Loucy (cell line): ENCODE measurements at regions not wholly inside any gene's neighbourhood (a gene's known extent, or its start where the extent isn't known, plus 50 kb on each side); places are given as distances from the start of the nearest gene placed in this dataset.

ENCODE experiments used
- H2AFZ ChIP-seq: fragments of 200-600 bp; sonication (generic); 2 replicates; pipeline ENCODE4 v1.6.0; 2016; ENCODE audit warnings: antibody characterized with exemption, mild to moderate bottlenecking, low read length, moderate library complexity
- H3F3A ChIP-seq: fragments of 200-600 bp; 2 replicates; pipeline ENCODE4 v1.6.0; 2016; ENCODE audit warnings: antibody characterized with exemption, low read depth, mild to moderate bottlenecking
- H3K27me3 ChIP-seq: fragments of 200-600 bp; sonication (generic); 2 replicates; pipeline ENCODE4 v1.6.1; 2014; ENCODE audit warnings: low read length, mild to moderate bottlenecking; ENCODE audit not compliant: insufficient read depth, poor library complexity, severe bottlenecking
- H3K36me3 ChIP-seq: fragments of 200-600 bp; sonication (generic); 2 replicates; pipeline ENCODE4 v1.6.1; 2016; ENCODE audit warnings: low read length; ENCODE audit not compliant: insufficient read depth
- H3K4me1 ChIP-seq: fragments of 200-600 bp; sonication (generic); 2 replicates; pipeline ENCODE4 v1.5.1; 2014; ENCODE audit warnings: low read length, mild to moderate bottlenecking; ENCODE audit not compliant: insufficient read depth, poor library complexity, severe bottlenecking
- H3K4me2 ChIP-seq: fragments of 200-600 bp; sonication (generic); 2 replicates; pipeline ENCODE4 v1.6.0; 2014; ENCODE audit warnings: antibody characterized with exemption, low read length, low read depth, mild to moderate bottlenecking; ENCODE audit not compliant: poor library complexity, severe bottlenecking
- H3K4me3 ChIP-seq: fragments of 200-600 bp; sonication (generic); 2 replicates; pipeline ENCODE4 v1.5.1; 2014; ENCODE audit warnings: low read length, mild to moderate bottlenecking, mixed read lengths; ENCODE audit not compliant: poor library complexity, severe bottlenecking
- H3K79me2 ChIP-seq: fragments of 200-600 bp; sonication (generic); 2 replicates; pipeline ENCODE4 v1.6.1; 2014; ENCODE audit warnings: low read length; ENCODE audit not compliant: insufficient read depth
- H3K9ac ChIP-seq: fragments of 200-600 bp; sonication (generic); 2 replicates; pipeline ENCODE4 v1.6.0; 2014; ENCODE audit warnings: mild to moderate bottlenecking, low read depth, low read length, moderate library complexity; ENCODE audit not compliant: poor library complexity, severe bottlenecking
- H3K9me2 ChIP-seq: fragments of 200-600 bp; sonication (generic); replicated peaks from 2 replicates; pipeline ENCODE4 v1.6.1; 2016; ENCODE audit warnings: low read depth, low read length, mixed read lengths
- H3K9me3 ChIP-seq: fragments of 200-600 bp; sonication (generic); 2 replicates; pipeline ENCODE4 v1.6.1; 2014; ENCODE audit warnings: mild to moderate bottlenecking, antibody characterized with exemption, low read length, low read depth; ENCODE audit not compliant: insufficient read depth
- H4K20me1 ChIP-seq: fragments of 200-600 bp; sonication (generic); 2 replicates; pipeline ENCODE4 v1.6.0; 2014; ENCODE audit warnings: antibody characterized with exemption, low read length, mild to moderate bottlenecking; ENCODE audit not compliant: insufficient read depth, poor library complexity, severe bottlenecking
- CTCF ChIP-seq: fragments of 200-600 bp; sonication (generic); conservative IDR thresholded peaks from 2 replicates; pipeline ENCODE4 v1.5.1; 2014; ENCODE audit warnings: mild to moderate bottlenecking, antibody characterized with exemption, low read length
- EZH2phosphoT487 ChIP-seq: fragments of 200-600 bp; IDR thresholded peaks from 2 replicates; pipeline ENCODE4 v1.6.1; 2018; ENCODE audit warnings: antibody characterized with exemption, mild to moderate bottlenecking, moderate library complexity, borderline replicate concordance

DNA sequence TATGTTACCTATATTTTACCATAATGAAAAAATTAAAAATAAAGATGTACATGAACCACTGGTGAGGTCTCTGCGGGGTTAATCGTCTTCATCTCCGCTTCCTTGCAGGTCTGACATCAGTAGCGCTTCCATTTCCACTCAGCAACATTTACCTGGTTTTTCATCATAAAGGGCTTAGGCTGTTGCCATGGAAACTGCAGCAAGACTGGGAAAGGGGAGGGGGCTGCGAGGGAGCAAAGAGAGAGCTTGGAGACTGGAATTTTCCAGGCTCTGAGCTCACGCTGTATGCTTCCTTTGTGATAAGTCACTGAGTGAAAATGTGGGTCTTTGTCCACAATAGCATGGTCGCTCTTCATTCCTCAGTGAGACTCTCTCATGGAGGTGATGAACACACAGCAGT lies 136.6 kb upstream of the USP29 start:
- no peaks in the 10 kb centered on the region for H3K9me2 ChIP-seq
- H3K9me3 ChIP-seq = peaks cover 6% of the 10 kb centered on the region; the same call in 1 of the 2 replicates
- no peaks in the 10 kb centered on the region for H4K20me1 ChIP-seq
- TF ChIP-seq CTCF (no peak), EZH2phosphoT487 (no peak)
- no peaks in the 10 kb centered on the region for H3K4me1 ChIP-seq
- H3F3A ChIP-seq = no peaks in the 10 kb centered on the region
- no peak overlapping the region for H2AFZ ChIP-seq
- H3K4me2 ChIP-seq = no peak overlapping the region
- no peak overlapping the region for H3K9ac ChIP-seq
- no peaks in the 10 kb centered on the region for H3K79me2 ChIP-seq
- H3K36me3 ChIP-seq = no peaks in the 10 kb centered on the region
- H3K4me3 ChIP-seq = no peak overlapping the region
- no peaks in the 10 kb centered on the region for H3K27me3 ChIP-seq

GRCh38 chr19:56983804-56984203 lies 136.0 kb upstream of the USP29 start:
- Histone ChIP-seq H3F3A (no peaks in the 10 kb centered on the region), H3K79me2 (no peaks in the 10 kb centered on the region), H3K36me3 (no peaks in the 10 kb centered on the region), H3K4me2 (no peak overlapping the region), H3K9me3 (peaks cover 6% of the 10 kb centered on the region; the same call in 1 of the 2 replicates), H3K27me3 (no peaks in the 10 kb centered on the region), H3K9ac (no peak overlapping the region), H4K20me1 (no peaks in the 10 kb centered on the region), H2AFZ (no peak overlapping the region), H3K9me2 (no peaks in the 10 kb centered on the region), H3K4me1 (no peaks in the 10 kb centered on the region), H3K4me3 (no peak overlapping the region)
- TF ChIP-seq EZH2phosphoT487 (no peak), CTCF (no peak)

DNA sequence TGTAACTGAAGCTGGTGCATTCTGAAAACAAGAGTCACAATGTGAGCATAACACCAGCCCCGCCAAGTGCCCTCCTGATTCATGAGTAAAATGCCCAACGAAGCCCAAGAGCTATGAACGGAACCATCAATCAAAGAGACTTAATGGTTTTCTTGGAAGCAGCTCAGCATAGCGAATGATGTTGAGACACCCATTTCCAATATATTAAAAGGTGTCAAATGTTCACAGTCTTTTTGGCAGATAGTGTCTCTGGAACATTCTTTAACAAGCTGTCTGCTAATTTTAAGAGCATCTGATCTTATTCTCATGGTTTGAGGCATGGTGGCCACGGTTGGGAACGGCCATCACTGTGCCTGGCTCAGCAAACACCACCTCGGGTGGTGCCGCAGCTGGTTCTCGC lies 133.4 kb upstream of the USP29 start:
- Histone ChIP-seq H3F3A (no peaks in the 10 kb centered on the region), H3K4me3 (no peak overlapping the region), H3K4me2 (no peak overlapping the region), H2AFZ (no peak overlapping the region), H3K36me3 (no peaks in the 10 kb centered on the region), H3K4me1 (no peaks in the 10 kb centered on the region), H3K79me2 (no peaks in the 10 kb centered on the region), H3K27me3 (no peaks in the 10 kb centered on the region), H3K9ac (no peak overlapping the region), H3K9me3 (peaks cover 10% of the 10 kb centered on the region; the same call in 1 of the 2 replicates), H4K20me1 (no peaks in the 10 kb centered on the region), H3K9me2 (no peaks in the 10 kb centered on the region)
- TF ChIP-seq CTCF = no peak
- TF ChIP-seq EZH2phosphoT487 = no peak
